ENCODE measurements at regions not wholly inside any gene's neighbourhood (a gene's known extent, or its start where the extent isn't known, plus 50 kb on each side); places are given as distances from the start of the nearest gene placed in this dataset.

DNA sequence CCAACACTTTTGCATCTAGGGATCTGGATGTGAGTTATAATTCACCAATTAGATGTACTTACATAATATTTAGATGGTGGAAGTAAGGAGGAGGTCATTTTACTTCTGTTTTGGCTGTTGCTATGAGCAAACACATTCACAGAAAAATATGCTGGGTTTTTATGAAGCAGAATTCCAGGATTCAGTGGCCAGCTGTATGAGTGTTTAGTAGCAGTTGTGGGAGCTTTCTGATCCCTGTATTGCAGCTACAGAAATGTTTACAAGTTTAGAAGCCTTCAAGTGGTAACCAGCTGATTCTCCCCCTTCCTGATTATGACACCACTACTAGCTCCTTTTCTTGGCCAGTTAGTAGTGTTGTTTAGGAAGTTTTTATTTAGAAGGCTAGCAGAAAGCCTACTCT lies 177.0 kb downstream of the TENT5A start:
- DNase-seq (ENCODE audit: extremely low spot score, unreplicated experiment): no peak

DNA sequence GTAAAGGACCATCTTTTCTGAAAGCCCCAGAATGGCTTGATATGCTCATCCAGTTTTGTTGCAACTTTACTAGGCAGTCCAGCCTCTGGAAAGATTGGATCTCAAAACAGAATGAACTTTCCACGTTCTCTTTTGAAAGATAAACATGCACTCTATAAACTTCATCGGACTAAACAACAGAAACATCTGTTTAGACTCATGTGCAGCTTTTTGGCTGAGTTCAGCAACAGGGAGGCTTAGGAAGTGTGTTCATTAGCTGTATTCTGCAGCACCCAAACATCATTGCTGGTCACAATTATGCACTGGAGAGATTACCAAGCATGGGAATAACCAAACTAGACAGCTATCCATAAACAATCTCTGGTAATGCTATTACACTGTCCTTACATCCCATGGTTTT lies 180.5 kb downstream of the TENT5A start:
- Mint-ChIP-seq H3K27me3 (peaks cover 3% of the 10 kb centered on the region), H3K9me3 (no peaks in the 10 kb centered on the region), H3K36me3 (no peaks in the 10 kb centered on the region), H3K27ac (no peak overlapping the region), H3K4me3 (no peak overlapping the region), H3K4me1 (ENCODE audit: unreplicated experiment) (no peaks in the 10 kb centered on the region)
- no peak for DNase-seq (ENCODE audit: extremely low spot score, unreplicated experiment)
- TF ChIP-seq, protein P1, sequence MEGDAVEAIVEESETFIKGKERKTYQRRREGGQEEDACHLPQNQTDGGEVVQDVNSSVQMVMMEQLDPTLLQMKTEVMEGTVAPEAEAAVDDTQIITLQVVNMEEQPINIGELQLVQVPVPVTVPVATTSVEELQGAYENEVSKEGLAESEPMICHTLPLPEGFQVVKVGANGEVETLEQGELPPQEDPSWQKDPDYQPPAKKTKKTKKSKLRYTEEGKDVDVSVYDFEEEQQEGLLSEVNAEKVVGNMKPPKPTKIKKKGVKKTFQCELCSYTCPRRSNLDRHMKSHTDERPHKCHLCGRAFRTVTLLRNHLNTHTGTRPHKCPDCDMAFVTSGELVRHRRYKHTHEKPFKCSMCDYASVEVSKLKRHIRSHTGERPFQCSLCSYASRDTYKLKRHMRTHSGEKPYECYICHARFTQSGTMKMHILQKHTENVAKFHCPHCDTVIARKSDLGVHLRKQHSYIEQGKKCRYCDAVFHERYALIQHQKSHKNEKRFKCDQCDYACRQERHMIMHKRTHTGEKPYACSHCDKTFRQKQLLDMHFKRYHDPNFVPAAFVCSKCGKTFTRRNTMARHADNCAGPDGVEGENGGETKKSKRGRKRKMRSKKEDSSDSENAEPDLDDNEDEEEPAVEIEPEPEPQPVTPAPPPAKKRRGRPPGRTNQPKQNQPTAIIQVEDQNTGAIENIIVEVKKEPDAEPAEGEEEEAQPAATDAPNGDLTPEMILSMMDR (conservative IDR thresholded peaks at IDR 0.05): no peak

More for the DNA sequence above, 177.0 kb downstream of the TENT5A start:
- no peaks in the 10 kb centered on the region for H3K36me3 Mint-ChIP-seq
- H3K27me3 Mint-ChIP-seq: no peaks in the 10 kb centered on the region
- no peaks in the 10 kb centered on the region for H3K4me1 Mint-ChIP-seq (ENCODE audit: unreplicated experiment)
- no peaks in the 10 kb centered on the region for H3K9me3 Mint-ChIP-seq
- TF ChIP-seq, protein P1 (conservative IDR thresholded peaks at IDR 0.05): no peak
- no peak overlapping the region for H3K27ac Mint-ChIP-seq
- no peak overlapping the region for H3K4me3 Mint-ChIP-seq

DNA sequence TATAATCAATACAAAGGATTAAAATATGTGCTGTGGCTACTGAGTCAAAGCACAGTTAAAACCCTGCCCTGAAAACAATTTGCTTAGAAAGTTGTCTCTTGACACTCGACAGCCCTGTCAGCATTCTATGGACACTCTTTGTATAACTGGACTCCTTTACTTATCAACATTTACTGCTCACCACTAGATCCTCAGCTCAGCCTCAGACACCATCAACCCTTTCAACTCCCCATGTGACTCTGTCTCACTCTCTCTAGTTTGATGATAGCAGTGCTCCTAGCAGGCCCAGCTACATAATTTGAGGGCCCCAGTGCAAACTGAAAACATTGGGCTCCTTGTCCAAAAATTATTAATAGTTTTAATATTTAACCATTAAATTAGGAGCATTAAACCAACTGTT lies 181.8 kb downstream of the TENT5A start:
- Mint-ChIP-seq H3K4me3 (no peak overlapping the region), H3K27me3 (peaks cover 3% of the 10 kb centered on the region), H3K4me1 (ENCODE audit: unreplicated experiment) (no peaks in the 10 kb centered on the region), H3K9me3 (no peaks in the 10 kb centered on the region), H3K36me3 (no peaks in the 10 kb centered on the region), H3K27ac (no peak overlapping the region)
- TF ChIP-seq, protein P1 (conservative IDR thresholded peaks at IDR 0.05): no peak
- DNase-seq (ENCODE audit: extremely low spot score, unreplicated experiment): no peak

DNA sequence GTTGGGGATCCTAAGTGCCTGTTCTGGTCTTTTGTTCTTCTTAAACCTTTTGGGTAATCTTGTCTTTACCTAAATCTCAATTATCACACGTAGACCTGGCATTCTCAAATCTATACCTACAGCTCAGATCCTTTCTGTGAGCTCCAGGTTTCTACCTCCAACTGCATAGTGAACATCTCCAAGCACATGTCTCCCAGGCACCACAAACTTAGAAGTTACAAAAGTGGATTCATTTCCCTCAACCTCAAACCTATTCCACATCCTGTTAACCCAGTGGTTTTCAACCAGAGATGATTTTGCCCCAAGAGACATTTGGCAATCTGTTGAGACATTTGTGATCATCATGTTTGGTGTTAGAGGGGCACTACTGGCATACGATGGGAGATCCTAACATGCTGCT lies 183.5 kb downstream of the TENT5A start:
- no peak for DNase-seq (ENCODE audit: extremely low spot score, unreplicated experiment)
- H3K27ac Mint-ChIP-seq: no peak overlapping the region
- H3K36me3 Mint-ChIP-seq: no peaks in the 10 kb centered on the region
- H3K9me3 Mint-ChIP-seq: no peaks in the 10 kb centered on the region
- H3K27me3 Mint-ChIP-seq: peaks cover 3% of the 10 kb centered on the region
- no peak overlapping the region for H3K4me3 Mint-ChIP-seq
- TF ChIP-seq, protein P1 (conservative IDR thresholded peaks at IDR 0.05): no peak
- no peaks in the 10 kb centered on the region for H3K4me1 Mint-ChIP-seq (ENCODE audit: unreplicated experiment)

DNA sequence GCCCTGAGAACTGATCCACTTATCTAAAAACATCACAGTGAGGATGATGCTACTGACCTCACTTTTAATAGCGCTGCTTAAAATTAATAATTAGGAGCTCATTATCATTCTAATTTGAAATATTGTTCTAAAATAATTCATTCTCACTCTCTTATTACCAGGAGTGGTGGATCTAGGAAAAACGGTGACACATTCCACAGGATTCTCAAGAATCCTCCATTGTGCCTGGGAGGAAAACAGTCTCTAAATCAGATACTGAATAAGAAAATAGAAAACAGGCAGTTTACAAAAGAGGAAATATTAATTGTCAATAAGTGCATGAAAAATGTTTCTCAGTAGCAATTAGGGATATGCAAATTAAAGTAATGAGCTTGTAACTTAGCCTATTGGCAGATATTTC lies 187.4 kb downstream of the TENT5A start:
- H3K4me1 Mint-ChIP-seq (ENCODE audit: unreplicated experiment): no peaks in the 10 kb centered on the region
- H3K4me3 Mint-ChIP-seq: no peak overlapping the region
- TF ChIP-seq, protein P1 (conservative IDR thresholded peaks at IDR 0.05): no peak
- peaks cover 3% of the 10 kb centered on the region for H3K27me3 Mint-ChIP-seq
- H3K9me3 Mint-ChIP-seq: no peaks in the 10 kb centered on the region
- H3K27ac Mint-ChIP-seq: no peak overlapping the region
- no peaks in the 10 kb centered on the region for H3K36me3 Mint-ChIP-seq
- DNase-seq (ENCODE audit: extremely low spot score, unreplicated experiment): no peak

DNA sequence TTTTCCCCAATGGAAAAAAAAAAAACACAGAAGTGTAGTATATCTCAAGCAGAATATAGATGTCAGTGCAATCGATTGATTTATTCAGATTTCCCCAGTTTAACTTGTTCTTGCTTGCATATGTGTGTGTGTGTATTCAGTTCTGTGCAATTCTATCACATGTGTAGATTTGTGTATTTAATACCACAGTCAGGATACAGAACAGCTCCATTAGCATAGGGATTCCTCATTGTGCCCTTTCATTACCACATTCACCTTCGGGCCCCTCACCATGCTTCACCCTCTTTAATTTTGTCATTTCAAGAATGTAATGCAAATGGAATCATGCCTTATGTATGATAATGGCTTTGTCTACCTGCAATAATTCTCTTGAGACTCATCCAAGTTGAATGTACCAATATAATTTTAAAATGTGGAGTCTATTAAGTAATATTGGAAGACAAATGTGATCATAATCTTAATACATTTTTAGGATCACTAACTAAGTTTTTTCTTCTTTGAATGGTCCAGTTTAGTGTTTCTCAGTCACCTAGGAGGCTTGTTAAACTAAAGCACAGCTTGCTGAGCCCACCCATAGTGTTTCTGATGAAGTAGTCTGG lies 187.9 kb downstream of the TENT5A start:
- Mint-ChIP-seq H3K27me3 (peaks cover 3% of the 10 kb centered on the region), H3K4me3 (no peak overlapping the region), H3K4me1 (ENCODE audit: unreplicated experiment) (no peaks in the 10 kb centered on the region), H3K36me3 (no peaks in the 10 kb centered on the region), H3K27ac (no peak overlapping the region), H3K9me3 (no peaks in the 10 kb centered on the region)
- TF ChIP-seq, protein P1 (conservative IDR thresholded peaks at IDR 0.05): no peak
- no peak for DNase-seq (ENCODE audit: extremely low spot score, unreplicated experiment)
